GM23338 (cell line): ENCODE measurements at regions not wholly inside any gene's neighbourhood (a gene's known extent, or its start where the extent isn't known, plus 50 kb on each side); places are given as distances from the start of the nearest gene placed in this dataset.

Experiments used
- CREB1 ChIP-seq: fragments of 250-450 bp; sonication (Bioruptor Pico); IDR thresholded peaks from 2 replicates; pipeline ENCODE4 v1.5.0; 2020; ENCODE audit warnings: low read depth, mild to moderate bottlenecking, moderate library complexity
- EZH2 ChIP-seq: fragments of 200-600 bp; sonication (generic); IDR thresholded peaks from one replicate; pipeline ENCODE4 v1.8.0; 2017; ENCODE audit warnings: antibody characterized with exemption, mild to moderate bottlenecking, low read depth; ENCODE audit not compliant: unreplicated experiment
- EZH2phosphoT487 ChIP-seq: fragments of 200-600 bp; sonication (generic); IDR thresholded peaks from one replicate; pipeline ENCODE4 v1.8.1; 2018; ENCODE audit warnings: antibody characterized with exemption; ENCODE audit not compliant: unreplicated experiment
- JUNB ChIP-seq: IDR thresholded peaks from one replicate; pipeline ENCODE4 v1.6.1; 2016; ENCODE audit warnings: antibody characterized with exemption; ENCODE audit not compliant: unreplicated experiment
- NANOG ChIP-seq: IDR thresholded peaks from 2 replicates; pipeline ENCODE4 v1.6.1; 2016; ENCODE audit warnings: antibody characterized with exemption, borderline replicate concordance
- POLR2AphosphoS5 ChIP-seq: IDR thresholded peaks from 2 replicates; pipeline ENCODE4 v1.6.1; 2016; ENCODE audit warnings: antibody characterized with exemption, low read depth
- STAT1 ChIP-seq: IDR thresholded peaks from one replicate; pipeline ENCODE4 v1.6.1; 2016; ENCODE audit warnings: antibody characterized with exemption; ENCODE audit not compliant: unreplicated experiment
- ZNF331 ChIP-seq: fragments of 250-450 bp; sonication (Bioruptor Pico); IDR thresholded peaks from 2 replicates; pipeline ENCODE4 v1.5.0; 2020; ENCODE audit warnings: low read depth, mild to moderate bottlenecking, moderate library complexity
- TF ChIP-seq, protein P1 (sequence below), 2 experiments: fragments of 200-600 bp in 1 of 2; sonication (generic) in 1 of 2; conservative IDR thresholded peaks; 2 replicates each; pipeline versions ENCODE4 v1.5.1 to v1.6.1; 2016 to 2017; ENCODE audit warnings: antibody characterized with exemption in 2 of 2, low read depth in 2 of 2, mild to moderate bottlenecking in 2 of 2, moderate library complexity in 1 of 2
- TF ChIP-seq, protein P2 (sequence below): IDR thresholded peaks from one replicate; pipeline ENCODE4 v1.6.1; 2018; ENCODE audit warnings: antibody characterized with exemption; ENCODE audit not compliant: unreplicated experiment
- TF ChIP-seq, protein P3 (sequence below): IDR thresholded peaks from 2 replicates; pipeline ENCODE4 v1.6.1; 2016; ENCODE audit warnings: antibody characterized with exemption
- TF ChIP-seq, protein P4 (sequence below): fragments of 250-450 bp; sonication (Bioruptor Pico); IDR thresholded peaks from 2 replicates; pipeline ENCODE4 v1.5.0; 2020; ENCODE audit warnings: mild to moderate bottlenecking, moderate library complexity

DNA sequence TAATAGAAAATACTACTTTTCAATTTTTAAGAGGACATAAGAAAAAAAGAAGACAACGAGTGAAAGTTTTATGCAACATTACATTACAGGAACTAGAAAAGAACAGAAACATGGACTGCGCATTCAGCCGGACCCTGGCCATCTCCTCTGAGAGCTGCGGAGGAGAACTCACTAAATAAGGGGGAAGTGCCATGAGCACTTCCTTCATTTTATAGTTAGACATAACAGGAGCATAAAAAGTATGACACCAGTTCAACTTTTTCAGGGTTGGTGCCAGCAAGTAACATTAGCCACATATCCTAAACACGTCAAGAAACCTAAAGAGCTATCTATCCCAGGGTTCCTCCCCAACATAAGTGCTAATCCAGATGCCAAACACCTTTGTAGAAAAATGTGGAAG is 78.0 kb upstream of the SERTAD2 start:
- TF ChIP-seq, protein P1, sequence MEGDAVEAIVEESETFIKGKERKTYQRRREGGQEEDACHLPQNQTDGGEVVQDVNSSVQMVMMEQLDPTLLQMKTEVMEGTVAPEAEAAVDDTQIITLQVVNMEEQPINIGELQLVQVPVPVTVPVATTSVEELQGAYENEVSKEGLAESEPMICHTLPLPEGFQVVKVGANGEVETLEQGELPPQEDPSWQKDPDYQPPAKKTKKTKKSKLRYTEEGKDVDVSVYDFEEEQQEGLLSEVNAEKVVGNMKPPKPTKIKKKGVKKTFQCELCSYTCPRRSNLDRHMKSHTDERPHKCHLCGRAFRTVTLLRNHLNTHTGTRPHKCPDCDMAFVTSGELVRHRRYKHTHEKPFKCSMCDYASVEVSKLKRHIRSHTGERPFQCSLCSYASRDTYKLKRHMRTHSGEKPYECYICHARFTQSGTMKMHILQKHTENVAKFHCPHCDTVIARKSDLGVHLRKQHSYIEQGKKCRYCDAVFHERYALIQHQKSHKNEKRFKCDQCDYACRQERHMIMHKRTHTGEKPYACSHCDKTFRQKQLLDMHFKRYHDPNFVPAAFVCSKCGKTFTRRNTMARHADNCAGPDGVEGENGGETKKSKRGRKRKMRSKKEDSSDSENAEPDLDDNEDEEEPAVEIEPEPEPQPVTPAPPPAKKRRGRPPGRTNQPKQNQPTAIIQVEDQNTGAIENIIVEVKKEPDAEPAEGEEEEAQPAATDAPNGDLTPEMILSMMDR (conservative IDR thresholded peaks at IDR 0.05; ENCODE audit: low read depth in 2 of 2), result no peak
- TF ChIP-seq EZH2 (no peak), NANOG (no peak), POLR2AphosphoS5 (no peak), STAT1 (no peak), EZH2phosphoT487 (no peak), CREB1 (CRISPR knock-in tag) (no peak), ZNF331 (CRISPR knock-in tag) (no peak), JUNB (no peak)
- TF ChIP-seq, protein P2, sequence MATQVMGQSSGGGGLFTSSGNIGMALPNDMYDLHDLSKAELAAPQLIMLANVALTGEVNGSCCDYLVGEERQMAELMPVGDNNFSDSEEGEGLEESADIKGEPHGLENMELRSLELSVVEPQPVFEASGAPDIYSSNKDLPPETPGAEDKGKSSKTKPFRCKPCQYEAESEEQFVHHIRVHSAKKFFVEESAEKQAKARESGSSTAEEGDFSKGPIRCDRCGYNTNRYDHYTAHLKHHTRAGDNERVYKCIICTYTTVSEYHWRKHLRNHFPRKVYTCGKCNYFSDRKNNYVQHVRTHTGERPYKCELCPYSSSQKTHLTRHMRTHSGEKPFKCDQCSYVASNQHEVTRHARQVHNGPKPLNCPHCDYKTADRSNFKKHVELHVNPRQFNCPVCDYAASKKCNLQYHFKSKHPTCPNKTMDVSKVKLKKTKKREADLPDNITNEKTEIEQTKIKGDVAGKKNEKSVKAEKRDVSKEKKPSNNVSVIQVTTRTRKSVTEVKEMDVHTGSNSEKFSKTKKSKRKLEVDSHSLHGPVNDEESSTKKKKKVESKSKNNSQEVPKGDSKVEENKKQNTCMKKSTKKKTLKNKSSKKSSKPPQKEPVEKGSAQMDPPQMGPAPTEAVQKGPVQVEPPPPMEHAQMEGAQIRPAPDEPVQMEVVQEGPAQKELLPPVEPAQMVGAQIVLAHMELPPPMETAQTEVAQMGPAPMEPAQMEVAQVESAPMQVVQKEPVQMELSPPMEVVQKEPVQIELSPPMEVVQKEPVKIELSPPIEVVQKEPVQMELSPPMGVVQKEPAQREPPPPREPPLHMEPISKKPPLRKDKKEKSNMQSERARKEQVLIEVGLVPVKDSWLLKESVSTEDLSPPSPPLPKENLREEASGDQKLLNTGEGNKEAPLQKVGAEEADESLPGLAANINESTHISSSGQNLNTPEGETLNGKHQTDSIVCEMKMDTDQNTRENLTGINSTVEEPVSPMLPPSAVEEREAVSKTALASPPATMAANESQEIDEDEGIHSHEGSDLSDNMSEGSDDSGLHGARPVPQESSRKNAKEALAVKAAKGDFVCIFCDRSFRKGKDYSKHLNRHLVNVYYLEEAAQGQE, result no peak
- TF ChIP-seq, protein P3, sequence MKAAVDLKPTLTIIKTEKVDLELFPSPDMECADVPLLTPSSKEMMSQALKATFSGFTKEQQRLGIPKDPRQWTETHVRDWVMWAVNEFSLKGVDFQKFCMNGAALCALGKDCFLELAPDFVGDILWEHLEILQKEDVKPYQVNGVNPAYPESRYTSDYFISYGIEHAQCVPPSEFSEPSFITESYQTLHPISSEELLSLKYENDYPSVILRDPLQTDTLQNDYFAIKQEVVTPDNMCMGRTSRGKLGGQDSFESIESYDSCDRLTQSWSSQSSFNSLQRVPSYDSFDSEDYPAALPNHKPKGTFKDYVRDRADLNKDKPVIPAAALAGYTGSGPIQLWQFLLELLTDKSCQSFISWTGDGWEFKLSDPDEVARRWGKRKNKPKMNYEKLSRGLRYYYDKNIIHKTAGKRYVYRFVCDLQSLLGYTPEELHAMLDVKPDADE, result no peak
- TF ChIP-seq, protein P4, sequence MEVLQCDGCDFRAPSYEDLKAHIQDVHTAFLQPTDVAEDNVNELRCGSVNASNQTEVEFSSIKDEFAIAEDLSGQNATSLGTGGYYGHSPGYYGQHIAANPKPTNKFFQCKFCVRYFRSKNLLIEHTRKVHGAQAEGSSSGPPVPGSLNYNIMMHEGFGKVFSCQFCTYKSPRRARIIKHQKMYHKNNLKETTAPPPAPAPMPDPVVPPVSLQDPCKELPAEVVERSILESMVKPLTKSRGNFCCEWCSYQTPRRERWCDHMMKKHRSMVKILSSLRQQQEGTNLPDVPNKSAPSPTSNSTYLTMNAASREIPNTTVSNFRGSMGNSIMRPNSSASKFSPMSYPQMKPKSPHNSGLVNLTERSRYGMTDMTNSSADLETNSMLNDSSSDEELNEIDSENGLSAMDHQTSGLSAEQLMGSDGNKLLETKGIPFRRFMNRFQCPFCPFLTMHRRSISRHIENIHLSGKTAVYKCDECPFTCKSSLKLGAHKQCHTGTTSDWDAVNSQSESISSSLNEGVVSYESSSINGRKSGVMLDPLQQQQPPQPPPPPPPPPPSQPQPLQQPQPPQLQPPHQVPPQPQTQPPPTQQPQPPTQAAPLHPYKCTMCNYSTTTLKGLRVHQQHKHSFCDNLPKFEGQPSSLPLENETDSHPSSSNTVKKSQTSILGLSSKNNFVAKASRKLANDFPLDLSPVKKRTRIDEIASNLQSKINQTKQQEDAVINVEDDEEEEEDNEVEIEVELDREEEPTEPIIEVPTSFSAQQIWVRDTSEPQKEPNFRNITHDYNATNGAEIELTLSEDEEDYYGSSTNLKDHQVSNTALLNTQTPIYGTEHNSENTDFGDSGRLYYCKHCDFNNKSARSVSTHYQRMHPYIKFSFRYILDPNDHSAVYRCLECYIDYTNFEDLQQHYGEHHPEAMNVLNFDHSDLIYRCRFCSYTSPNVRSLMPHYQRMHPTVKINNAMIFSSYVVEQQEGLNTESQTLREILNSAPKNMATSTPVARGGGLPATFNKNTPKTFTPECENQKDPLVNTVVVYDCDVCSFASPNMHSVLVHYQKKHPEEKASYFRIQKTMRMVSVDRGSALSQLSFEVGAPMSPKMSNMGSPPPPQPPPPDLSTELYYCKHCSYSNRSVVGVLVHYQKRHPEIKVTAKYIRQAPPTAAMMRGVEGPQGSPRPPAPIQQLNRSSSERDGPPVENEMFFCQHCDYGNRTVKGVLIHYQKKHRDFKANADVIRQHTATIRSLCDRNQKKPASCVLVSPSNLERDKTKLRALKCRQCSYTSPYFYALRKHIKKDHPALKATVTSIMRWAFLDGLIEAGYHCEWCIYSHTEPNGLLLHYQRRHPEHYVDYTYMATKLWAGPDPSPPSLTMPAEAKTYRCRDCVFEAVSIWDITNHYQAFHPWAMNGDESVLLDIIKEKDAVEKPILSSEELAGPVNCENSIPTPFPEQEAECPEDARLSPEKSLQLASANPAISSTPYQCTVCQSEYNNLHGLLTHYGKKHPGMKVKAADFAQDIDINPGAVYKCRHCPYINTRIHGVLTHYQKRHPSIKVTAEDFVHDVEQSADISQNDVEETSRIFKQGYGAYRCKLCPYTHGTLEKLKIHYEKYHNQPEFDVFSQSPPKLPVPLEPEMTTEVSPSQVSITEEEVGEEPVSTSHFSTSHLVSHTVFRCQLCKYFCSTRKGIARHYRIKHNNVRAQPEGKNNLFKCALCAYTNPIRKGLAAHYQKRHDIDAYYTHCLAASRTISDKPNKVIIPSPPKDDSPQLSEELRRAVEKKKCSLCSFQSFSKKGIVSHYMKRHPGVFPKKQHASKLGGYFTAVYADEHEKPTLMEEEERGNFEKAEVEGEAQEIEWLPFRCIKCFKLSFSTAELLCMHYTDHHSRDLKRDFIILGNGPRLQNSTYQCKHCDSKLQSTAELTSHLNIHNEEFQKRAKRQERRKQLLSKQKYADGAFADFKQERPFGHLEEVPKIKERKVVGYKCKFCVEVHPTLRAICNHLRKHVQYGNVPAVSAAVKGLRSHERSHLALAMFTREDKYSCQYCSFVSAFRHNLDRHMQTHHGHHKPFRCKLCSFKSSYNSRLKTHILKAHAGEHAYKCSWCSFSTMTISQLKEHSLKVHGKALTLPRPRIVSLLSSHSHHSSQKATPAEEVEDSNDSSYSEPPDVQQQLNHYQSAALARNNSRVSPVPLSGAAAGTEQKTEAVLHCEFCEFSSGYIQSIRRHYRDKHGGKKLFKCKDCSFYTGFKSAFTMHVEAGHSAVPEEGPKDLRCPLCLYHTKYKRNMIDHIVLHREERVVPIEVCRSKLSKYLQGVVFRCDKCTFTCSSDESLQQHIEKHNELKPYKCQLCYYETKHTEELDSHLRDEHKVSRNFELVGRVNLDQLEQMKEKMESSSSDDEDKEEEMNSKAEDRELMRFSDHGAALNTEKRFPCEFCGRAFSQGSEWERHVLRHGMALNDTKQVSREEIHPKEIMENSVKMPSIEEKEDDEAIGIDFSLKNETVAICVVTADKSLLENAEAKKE (CRISPR knock-in tag), result no peak
